ENCODE measurements at regions not wholly inside any gene's neighbourhood (a gene's known extent, or its start where the extent isn't known, plus 50 kb on each side); places are given as distances from the start of the nearest gene placed in this dataset.

- ChIA-PET CTCF (no interaction called here), RAD21 (ENCODE audit: unreplicated experiment) (no interaction called here), POLR2A (no interaction called here), SMC1A (ENCODE audit: uncharacterized antibody, unreplicated experiment) (no interaction called here)
- intact Hi-C loops (cut with micrococcal nuclease; ENCODE audit: unreplicated experiment) (no loop called here), in situ Hi-C loops (cut with MboI) (no loop called here)
- no peaks in the 10 kb centered on the region for H3K27me3 ChIP-seq (replicated peaks in 1 of 2; ENCODE audit: control insufficient read depth in 2 of 2, insufficient read depth in 2 of 2, low read length in 1 of 2)
- BruUV-seq (replicated peaks): no TSS peak
- no peak for ATAC-seq
- H3K27ac ChIP-seq (ENCODE audit: control insufficient read depth, insufficient read depth): no peak overlapping the region
- 0% methylated on average over 1 of the region's 1 CpG for WGBS (ENCODE audit: insufficient coverage, insufficient replicate concordance, low lambda C conversion rate, missing lambda C conversion rate)
- no peak overlapping the region for H3K4me3 ChIP-seq
- no peak overlapping the region for H3K4me2 ChIP-seq (ENCODE audit: control insufficient read depth, insufficient read depth)
- H3K4me1 ChIP-seq (ENCODE audit: control insufficient read depth, insufficient read depth, low read length): no peaks in the 10 kb centered on the region
- DNase-seq (ENCODE audit: low read depth, low spot score): no peak
- no peaks in the 10 kb centered on the region for H3K79me2 ChIP-seq (ENCODE audit: control insufficient read depth, insufficient read depth, low read length)
- no peaks in the 10 kb centered on the region for H4K20me1 ChIP-seq (ENCODE audit: control insufficient read depth, insufficient read depth)
- no peaks in the 10 kb centered on the region for H3K36me3 ChIP-seq (ENCODE audit: control insufficient read depth in 2 of 2, insufficient read depth in 2 of 2, low read length in 1 of 2)
- no peaks in the 10 kb centered on the region for H3K9me3 ChIP-seq (replicated peaks; ENCODE audit: control insufficient read depth, insufficient read depth, low read length)
- no peak for FAIRE-seq
- H2AFZ ChIP-seq (ENCODE audit: control insufficient read depth, low read depth, low read length): no peak overlapping the region
- H3K9ac ChIP-seq (ENCODE audit: control insufficient read depth, insufficient read depth, low read length): no peak overlapping the region
- TF ChIP-seq TCF12 (IDR thresholded peaks at IDR 0.05; ENCODE audit: low read depth, low read length) (no peak), HDAC6 (IDR thresholded peaks at IDR 0.05; ENCODE audit: unreplicated experiment) (no peak), SIN3A (IDR thresholded peaks at IDR 0.05; ENCODE audit: low read depth, low read length) (no peak), IRF3 (IDR thresholded peaks at IDR 0.05) (no peak), GABPA (IDR thresholded peaks at IDR 0.05; ENCODE audit: low read depth) (no peak), ATF3 (IDR thresholded peaks at IDR 0.05; ENCODE audit: borderline replicate concordance, extremely low read depth, low read depth, low read length) (no peak), ATF2 (IDR thresholded peaks at IDR 0.05; ENCODE audit: low read length) (no peak), KLF5 (IDR thresholded peaks at IDR 0.05; ENCODE audit: partially characterized antibody) (no peak), USF2 (IDR thresholded peaks at IDR 0.05; ENCODE audit: borderline replicate concordance, low read depth, low read length) (no peak), ZNF687 (IDR thresholded peaks at IDR 0.05) (no peak), ZBTB4 (CRISPR knock-in tag; IDR thresholded peaks at IDR 0.05) (no peak), ZNF384 (IDR thresholded peaks at IDR 0.05; ENCODE audit: borderline replicate concordance, low read depth, low read length) (no peak), MEF2B (IDR thresholded peaks at IDR 0.05; ENCODE audit: partially characterized antibody, poor library complexity, severe bottlenecking) (no peak), RELA (IDR thresholded peaks at IDR 0.05; ENCODE audit: borderline replicate concordance, partially characterized antibody) (no peak)
Measured at GRCh38 chr2:124967325-124967724, 942.2 kb downstream of the CNTNAP5 start.

Data from GM12878 (cell line).